ENCODE measurements at regions not wholly inside any gene's neighbourhood (a gene's known extent, or its start where the extent isn't known, plus 50 kb on each side); places are given as distances from the start of the nearest gene placed in this dataset.
"Not testable (repeated sequence)": the region's sequence is repeated elsewhere in the genome, so short reads cannot be mapped to it uniquely, and the experiment has no call there.

DNA sequence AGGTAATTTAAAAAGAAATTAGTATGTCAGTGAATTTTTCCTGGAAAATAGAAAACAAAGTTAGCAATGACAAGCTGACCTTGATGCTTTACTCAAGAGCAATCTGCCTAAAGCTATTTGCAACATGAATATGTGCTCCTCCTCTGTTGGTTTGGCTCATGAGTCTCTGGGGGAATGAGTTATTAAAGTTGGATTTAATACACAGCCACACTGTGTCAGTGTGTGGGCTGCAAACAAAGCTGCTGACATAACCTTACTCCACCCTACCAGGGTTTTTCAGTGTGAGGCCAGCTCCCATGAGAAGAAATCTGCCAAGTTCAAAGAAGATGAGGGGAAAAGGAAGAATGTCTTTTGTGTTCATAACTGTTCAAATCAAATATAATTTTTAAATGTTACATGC lies 280.5 kb downstream of the TLL1 start:
- no peak for DNase-seq (ENCODE audit: low spot score)

DNA sequence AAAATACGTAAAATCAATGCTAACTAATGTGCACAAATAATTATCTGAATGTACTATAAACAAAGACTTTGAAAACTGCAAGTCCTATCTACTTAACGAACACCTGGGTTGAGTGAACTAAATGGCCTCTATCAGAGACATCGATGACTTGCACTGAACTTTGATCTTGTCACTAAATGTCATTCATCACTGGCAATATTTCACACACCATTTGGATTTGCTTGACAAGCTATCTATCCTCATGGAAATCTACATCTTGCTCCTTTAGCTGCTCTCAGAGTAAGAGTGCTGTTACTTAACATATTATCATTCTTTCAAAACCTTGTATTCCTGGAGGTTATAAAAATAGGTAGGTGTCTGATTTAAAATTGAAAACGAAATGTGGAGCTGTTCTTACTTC lies 289.3 kb downstream of the TLL1 start:
- DNase-seq (ENCODE audit: low spot score), result no peak

DNA sequence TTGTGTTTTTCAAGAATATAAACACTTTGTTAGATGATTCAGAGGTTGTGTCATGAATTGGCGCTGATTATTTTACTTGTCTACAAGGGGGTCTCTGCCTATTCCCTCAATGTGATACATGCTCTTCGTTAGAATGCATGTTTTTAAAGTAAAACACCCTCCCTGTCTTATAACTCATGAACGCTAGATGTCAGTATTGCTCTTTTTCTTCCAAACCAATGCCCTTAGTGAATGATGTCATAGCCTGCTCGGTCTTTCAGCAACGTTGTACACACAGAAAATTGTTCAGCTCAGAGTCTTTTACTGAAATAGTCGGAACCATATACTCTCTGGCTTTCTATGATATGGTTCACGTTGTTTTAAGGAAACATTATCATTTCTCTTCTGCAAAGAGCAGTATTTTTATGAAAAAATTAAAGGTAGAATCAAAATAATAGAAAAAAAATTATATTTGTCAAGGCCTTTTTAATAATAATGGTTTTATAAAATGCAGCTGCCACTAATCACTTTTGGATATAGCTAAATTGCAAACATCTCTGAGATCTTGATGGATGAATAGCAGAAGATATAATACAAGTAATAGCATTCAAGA lies 292.9 kb downstream of the TLL1 start:
- peak; percentile 80 for DNase-seq (ENCODE audit: low spot score)

DNA sequence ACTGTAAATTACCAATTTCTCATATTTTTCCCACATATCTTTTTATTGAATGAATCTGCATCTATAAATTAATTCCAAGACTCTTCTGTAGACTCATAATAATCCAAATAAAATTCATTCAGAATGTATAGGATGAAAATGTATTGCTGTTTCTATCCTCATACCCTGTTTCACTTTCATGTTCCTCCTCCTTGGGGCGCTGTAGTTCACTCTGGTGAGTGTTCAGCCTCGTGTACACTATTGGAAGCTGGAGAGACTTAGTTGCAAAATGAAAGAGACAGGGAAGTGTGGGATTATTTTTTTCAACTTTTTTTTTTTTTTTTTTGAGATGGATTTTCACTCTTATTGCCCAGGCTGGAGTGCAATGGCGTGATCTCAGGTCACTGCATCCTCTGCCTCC lies 296.1 kb downstream of the TLL1 start:
- peak; percentile 44 for DNase-seq (ENCODE audit: low spot score)

DNA sequence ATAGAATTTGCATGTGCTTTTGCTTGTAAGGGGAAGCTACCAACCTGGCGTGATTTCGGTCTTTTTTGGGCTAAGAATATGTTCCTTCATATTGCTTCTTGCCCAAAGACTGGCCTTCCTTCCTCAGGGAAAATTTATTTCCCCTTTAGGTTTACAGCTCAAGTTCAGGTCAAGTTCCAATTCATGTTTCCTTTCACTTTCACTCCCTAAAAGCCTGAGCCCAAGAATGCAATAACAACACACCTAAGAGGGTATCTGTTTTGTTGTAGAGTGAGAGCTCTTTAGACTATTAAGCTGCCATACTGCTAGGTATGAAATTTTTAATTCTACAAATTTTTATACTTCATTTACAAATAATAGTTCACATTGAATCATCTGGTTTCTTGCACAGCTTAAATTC lies 299.6 kb downstream of the TLL1 start:
- DNase-seq (ENCODE audit: low spot score), result no peak

DNA sequence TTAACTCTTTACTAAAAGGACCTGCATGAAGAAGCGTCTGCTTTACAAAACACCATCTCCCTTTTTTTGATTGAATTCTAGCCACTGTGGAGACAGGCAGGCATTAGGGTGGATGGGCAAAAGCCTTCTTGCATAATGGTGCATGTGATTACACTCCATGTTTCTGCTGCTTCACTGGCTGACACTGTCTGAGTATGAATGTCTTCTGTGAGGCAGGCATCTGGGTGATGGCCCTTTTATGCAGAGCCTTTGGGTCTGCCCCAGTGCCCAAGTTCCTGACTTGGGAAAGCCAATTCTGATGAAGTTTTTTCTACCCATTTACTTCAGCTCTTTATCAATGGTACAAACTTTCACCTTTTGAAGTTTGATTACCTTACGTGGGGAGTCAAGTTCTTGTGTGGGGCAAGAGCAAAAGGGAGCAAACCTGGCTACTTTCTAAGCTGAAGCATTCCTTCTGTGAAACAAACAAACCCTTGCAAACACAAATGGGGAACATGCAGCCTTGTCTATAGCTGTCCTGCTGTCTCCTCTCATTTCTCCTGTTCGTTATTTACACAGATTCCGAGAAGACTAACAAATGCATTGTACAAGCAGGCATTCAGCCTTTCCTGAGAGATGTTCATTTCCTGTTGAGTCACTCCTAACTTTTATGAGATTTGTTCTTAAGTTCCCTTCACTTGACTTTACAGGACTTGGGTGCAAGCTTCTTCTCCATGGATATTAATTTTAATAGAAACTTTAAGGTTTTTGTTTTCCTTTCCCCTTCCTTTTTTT lies 301.9 kb downstream of the TLL1 start:
- peak; percentile 43 for DNase-seq (ENCODE audit: low spot score)

DNA sequence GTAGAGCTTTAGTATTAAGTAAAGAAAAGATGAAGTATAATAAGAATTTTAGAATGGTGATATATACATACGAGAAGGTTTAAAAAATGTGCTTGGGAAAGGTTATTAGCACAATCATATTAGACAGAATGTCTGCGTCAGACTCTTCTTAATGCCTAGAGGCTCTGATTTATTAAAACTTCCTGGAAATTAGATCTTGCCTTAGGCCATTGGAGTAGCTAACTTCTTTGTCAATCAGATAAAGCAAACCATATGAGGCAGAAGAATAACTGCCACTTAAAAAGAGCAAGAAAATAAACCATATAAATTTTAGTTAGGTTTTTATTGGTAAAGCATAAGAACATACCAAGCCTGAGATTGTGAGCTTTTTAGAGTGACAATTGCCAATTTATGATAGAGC lies 309.1 kb downstream of the TLL1 start:
- no peak for DNase-seq (ENCODE audit: low spot score)

DNA sequence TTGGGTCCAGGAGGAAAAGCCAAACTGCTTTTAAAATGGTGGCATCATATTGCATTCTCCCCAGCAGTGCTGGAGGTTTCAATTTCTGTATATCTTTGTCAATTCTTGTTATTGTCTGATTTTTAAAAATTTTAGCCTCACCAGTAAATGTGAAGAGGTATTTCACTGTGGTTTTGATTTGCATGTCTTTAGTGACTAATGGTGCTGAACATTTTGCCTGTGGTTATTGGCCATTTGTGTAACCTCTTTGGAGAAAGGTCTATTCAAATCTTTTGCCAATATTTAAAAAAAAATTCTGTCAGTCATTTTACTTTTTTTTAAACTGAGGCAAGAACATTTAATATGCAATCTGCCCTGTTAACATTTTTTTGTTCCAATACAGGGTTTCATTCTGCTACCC lies 322.1 kb downstream of the TLL1 start:
- DNase-seq (ENCODE audit: low spot score), result no peak

DNA sequence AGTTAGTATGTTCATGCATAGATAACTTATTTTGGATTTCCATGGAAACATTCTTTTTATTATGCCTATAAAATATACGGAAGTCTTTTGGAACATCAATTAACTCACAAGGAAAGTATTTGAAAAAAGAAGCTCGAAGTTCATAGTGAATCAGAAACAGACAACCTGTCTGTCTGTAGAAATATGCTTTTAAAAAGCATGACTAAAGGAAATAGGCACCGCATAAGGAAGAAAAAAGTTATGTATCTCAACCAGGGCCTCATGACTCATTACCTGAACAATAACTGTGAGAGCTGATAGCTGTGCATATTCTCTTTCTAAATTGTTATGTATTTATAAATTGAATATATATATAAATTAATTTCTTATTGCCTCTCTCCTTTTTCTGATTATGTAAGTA lies 324.1 kb downstream of the TLL1 start:
- no peak for DNase-seq (ENCODE audit: low spot score)

DNA sequence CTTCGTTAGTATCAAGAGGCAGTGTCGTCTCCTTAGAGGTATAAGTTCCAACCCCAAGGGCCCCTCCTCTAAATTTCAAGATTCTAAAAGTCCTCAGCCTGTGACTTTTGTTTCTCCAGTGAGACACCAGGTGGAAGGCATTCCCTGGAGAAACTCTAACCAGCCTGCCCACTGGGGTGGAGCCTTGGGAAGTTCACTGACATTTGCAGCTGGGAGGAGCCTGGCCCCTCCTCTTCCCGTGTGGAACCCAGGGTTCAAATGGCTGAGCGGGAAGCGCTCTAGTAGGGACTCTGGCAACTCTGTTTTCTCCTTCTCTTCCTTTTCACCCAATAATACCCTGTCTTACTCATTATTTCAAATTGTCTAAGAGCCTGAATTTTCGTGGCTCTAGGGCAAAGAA lies 325.0 kb downstream of the TLL1 start:
- DNase-seq (ENCODE audit: low spot score), result no peak

DNA sequence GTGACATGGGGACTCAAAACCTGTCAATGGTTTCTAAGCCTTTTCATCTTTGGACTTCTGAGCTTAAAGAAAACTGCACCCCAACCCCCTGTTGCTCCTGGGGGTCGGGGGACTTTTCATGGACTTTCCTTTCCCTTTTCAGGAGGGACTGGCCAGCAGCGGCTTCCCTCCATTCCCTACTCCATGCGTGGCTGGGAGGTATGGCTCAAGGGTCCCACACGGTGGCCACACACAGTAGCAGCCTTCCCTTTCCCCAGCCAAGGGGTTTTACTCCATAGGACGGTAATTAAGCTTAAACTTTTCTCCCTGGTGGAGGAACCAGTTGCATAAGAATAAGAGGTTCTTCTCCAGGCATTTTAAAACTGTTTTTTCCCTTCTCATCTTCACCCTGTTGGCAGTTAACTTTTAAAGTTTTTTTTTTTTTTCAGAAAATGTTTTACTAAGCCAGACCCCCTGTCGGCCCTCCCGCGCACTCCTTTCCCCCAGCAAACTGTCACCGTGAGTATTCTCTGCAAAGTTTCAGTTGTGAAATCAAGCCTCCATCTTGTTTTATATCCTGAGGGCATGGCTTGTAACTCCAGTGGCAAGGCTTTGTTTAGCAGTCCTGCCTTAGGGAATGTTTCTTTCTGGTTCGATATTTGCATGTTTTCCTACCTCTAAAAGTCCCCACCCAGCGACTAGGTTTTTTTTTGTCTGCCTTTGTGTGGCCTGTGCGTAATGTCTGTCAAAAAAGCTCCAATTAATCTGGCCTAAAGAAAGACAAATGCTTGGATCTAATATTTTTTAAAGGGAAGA lies 325.7 kb downstream of the TLL1 start:
- DNase-seq (ENCODE audit: low spot score), result no peak

DNA sequence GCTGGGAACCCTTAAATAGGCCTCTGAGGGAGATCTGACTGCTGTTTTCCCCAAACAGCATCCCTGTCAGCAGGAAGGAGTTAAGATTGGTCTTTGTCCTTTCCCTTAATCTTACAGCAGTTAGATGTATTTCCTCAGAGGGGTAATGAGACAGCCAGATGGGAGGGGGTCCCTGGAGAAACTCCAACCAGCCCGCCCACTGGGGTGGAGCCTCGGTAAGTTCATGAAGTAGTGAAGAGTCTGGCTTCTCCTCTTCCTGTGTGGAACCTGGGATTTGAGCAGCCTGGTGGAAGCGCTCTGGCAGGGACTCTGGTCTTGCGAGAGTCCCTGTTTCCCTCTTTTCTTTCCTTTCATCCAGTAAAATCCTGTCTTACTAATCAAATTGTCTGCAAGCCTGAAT lies 330.0 kb downstream of the TLL1 start:
- DNase-seq (ENCODE audit: low spot score), result no peak

DNA sequence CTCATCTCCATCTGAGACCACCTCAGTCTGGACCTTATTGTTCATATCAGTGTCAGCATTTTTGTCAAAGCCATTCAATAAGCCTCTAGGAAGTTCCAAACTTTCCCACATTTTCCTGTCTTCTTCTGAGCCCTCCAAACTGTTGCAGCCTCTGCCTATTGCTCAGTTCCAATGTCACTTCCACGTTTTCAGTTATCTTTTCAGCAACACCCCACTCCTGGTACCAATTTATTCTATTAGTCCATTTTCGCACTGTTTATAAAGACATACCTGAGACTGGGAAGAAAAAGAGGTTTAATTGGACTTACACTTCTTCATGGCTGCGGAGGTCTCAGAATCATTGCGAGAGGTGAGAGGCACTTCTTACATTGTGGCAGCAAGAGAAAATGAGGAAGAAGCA lies 339.3 kb downstream of the TLL1 start:
- DNase-seq (ENCODE audit: low spot score), result not testable (repeated sequence)

DNA sequence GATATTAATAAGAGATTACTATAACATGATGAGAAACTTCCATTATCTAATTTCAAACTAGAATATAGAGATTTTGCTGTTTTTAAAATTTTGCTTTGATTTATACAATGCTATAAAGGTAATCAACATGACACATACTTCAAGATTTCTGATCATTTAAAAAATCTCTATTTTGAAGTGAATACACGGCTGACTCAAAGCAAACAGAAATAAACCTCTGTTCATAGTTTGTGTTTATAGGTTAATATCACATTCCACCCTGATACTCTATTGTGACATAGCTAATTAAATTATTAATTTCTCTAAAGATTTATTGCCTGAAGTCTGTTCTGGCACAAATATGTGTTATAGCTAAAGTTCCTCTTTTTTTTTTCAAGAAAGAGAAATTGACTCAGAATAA lies 349.2 kb downstream of the TLL1 start:
- DNase-seq (ENCODE audit: low spot score), result no peak

DNA sequence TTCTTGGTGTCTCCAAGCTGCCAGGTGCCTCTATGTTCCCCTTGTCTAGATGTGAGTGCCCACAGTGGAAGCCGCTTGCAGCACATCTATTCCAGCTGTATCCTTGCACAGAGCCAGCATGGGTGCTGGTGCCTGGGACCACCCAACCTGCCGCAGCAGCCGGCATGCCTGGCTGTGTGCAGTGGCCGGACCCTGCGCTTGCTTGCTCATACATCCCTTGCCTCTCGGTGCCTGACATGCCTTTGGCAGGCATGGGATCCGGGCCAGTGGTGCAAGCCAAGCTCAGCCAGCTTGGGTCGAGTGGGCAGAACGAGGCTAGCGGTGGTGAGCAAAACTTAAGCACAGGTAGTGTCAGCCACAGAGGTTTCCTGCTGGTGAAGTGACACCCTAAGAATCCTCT lies 355.1 kb downstream of the TLL1 start:
- DNase-seq (ENCODE audit: low spot score), result no peak

DNA sequence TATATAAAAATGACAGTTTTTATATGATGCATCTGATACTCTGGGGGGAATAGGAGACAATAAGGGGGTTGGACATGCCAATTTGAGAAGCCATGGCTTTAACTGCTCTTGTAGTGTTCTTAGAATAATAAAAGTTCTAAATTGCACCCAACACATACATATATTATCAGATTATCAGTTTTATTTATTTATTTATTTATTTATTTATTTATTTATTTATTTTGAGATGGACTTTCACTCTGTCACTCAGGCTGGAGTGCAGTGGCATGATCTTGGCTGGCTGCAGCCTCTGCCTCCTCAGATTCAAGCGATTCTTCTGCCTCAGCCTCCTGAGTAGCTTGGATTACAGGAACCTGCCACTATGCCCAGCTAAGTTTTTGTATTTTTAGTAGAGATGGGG lies 356.8 kb downstream of the TLL1 start:
- no peak for DNase-seq (ENCODE audit: low spot score)

DNA sequence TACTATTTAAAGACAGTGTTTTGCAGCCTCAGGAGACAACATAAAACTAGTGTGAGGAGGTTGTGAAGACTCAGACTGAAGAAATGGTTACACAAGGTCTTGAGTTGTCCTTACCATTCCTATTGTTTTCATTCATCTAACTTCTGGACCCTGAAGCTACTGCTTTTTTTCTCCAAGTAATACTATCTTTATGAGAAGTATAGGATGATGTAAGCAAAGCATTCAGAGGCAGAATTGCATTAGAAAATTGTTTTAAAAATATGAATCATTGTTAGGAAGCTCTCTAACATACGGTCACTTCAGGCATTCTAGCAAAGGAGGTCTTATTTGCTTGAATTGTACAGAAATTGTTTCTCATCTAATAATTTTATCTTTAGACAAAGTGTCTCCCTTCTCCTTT lies 357.8 kb downstream of the TLL1 start:
- DNase-seq (ENCODE audit: low spot score), result no peak

DNA sequence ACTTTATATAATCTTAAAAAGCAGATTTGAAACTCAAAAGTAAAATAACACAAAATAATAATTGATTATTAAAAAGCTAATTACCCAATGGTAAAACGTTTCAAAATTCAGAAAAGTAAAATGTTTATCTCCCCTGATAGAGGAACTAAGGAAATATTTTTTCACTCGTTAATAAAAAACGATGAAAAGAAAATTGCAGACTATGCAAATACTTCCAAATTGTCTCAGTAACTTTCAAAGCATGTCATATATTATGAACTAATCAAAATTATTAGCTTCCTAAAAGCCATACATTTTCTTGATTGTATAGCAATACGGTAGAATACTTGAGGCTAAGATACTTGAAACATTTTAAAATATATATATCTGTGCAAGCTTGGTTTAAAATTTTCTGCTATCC lies 366.3 kb downstream of the TLL1 start:
- DNase-seq (ENCODE audit: low spot score), result no peak

DNA sequence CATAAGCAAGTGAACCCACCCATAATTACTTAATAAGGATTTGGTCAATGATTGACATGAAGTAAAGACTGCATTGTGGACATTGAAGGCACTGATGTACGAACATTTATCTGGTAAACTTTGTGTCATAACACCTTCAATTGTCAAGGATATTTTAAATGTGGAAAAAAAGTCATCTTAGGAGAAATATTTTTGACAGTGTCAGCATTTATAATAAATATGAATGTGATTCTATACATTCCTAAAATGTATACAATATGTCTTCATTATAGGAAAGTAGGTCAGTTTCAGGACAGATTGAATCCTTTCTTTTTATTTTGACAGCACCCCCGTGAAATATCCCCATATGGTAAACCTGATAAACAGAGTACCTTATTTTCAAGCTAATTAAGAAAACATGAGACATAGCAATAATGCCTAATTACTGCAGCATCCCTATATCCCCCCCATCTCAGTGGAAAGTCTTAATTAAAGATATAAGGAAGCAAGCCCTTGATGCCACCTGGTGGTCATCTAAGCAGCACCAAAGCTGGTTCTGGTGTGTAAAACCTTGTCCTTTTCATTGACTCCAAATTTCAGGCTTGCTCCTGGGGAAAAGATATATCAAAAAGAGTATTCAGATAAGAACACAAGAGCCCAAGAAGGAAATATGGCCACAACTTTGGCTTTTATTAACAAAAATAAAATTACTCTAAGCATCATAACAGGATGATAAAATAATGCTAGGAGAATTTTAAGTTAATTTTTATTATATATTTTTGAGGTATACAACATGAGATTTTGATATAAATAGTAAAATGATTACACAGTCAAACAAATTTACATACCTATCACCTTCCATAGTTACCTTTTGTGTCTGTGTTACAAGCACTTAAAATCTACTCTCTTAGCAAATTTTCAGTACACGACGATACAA lies 379.7 kb downstream of the TLL1 start:
- DNase-seq (ENCODE audit: low spot score), result peak; percentile 30

DNA sequence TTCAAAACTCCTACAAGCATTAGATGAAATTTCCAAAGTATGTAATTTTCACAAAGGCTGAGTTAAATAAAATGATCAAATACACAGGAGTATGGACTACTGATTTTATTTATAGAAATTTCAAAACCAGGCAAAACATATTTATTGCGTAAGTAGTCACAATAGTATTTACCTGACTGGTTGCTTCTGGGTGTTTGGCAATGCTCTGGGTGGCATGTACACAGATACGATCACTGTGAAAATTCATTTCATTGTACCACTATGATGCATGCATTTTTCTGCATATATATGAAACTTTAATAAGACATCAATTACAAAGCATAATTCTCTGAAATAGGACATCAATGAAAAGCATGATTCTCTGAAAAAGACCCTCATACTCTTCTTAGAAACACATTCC lies 384.2 kb downstream of the TLL1 start:
- no peak for DNase-seq (ENCODE audit: low spot score)

DNA sequence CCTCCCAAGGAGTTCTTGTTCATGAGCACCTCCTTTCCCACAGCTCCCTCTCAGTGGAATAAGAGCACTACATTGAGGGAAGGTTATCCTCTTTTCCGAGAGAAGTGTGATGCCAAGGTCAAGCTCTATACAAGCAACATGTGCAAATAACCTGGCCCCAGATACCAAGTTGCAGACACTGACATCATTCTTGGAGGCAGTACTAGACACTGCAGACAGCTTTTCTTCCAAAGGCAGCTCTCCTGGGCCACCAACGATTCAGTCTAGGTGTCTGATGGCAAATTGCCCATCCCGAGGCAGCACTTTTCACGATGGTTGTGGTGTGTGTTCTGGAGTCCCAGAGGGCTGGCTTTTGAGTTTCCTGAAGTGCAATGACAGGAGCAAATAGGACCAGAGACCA lies 384.9 kb downstream of the TLL1 start:
- no peak for DNase-seq (ENCODE audit: low spot score)

DNA sequence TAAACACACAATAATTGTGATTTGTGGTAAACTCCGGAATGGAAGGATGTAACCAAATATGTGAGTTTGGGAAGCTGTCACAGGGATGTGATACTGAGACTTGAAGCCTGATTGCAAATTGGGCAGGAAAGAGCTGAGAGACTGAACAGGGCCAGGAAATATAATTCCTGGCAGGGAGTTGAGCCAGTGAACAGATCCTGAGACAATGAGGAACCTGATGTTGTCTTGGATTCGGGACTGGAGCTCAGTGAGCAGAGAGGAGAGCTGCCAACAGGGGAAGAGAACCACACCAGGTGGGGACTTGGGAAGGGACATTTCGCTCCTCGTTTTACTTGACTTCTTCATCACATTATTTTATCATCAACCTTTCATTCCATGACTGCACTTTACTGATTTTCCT lies 386.0 kb downstream of the TLL1 start:
- DNase-seq (ENCODE audit: low spot score), result no peak

Measured in H4 (cell line).